HG03558 (cell line): ENCODE measurements at regions not wholly inside any gene's neighbourhood (a gene's known extent, or its start where the extent isn't known, plus 50 kb on each side); places are given as distances from the start of the nearest gene placed in this dataset.
"Not testable (repeated sequence)": the region's sequence is repeated elsewhere in the genome, so short reads cannot be mapped to it uniquely, and the experiment has no call there.

ENCODE experiments used
- ATAC-seq: cut with Tn5 transposase; IDR thresholded peaks from one replicate; pipeline ENCODE4 v1.9.1; 2021; ENCODE audit warnings: moderate number of reproducible peaks; ENCODE audit not compliant: unreplicated experiment; ENCODE audit errors: extremely low read depth

DNA sequence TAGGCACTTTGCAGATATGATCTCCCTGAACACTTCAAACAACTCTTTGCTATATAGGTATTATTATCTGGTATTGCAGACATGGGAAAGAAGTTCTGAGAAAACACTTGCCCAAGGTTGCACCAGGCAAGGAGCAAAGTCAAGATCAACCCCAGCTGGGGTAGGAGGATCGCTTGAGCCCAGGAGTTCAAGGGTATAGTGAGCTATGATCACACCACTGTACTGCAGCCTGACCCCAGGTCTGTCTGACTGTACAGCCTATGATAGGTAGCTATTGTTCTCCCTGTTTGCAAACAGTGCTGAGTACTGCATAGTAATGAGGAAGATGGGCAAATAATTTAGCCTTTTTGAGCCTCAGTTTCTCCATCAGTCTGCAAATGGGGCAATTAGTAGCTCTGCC, 60.5 kb upstream of the GRK3 start:
- not testable (repeated sequence) for ATAC-seq

DNA sequence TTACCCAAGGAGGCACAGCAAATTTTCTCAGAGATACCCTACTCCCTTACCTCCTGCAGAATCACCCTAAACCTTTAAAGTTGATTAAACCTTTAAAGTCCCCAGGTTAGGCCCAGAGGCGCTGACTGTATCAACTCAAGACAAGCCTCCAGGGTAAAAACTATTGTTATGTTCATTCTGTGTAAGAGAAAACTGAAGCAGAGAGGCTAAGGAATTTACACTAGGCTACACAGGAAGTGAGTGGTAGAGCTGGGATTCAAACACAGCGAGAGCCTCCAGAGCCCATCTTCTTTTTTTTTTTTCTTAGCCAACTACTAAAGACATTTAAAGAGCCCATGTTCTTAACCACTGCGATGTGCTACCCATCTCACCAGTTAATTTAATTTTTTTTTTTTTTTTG, 56.3 kb upstream of the GRK3 start:
- no peak for ATAC-seq

DNA sequence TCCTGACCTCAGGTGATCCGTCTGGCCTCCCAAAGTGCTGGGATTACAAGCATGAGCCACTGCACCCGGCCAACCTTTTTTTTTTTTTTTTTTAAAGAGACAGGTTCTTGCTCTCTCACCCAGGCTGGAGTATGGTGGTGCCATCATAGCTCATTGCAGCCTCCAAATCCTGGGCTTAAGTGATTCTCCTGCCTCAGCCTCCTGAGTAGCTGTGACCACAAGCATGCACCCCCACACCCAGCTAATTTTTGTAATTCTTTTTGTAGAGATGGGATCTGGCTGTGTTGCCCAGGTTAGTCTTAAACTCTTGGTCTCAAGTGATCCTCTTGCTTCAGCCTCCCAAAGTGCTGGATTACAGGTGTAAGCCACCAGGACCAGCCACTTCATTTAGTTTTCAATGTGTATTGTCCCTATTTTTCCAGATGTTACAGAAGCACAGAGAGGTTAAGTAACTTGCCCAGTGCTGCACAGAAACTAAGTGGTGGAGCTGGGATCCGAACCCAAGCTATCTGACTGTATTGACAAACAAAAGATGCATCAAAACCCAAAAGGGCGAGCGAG, 55.6 kb upstream of the GRK3 start:
- no peak for ATAC-seq

DNA sequence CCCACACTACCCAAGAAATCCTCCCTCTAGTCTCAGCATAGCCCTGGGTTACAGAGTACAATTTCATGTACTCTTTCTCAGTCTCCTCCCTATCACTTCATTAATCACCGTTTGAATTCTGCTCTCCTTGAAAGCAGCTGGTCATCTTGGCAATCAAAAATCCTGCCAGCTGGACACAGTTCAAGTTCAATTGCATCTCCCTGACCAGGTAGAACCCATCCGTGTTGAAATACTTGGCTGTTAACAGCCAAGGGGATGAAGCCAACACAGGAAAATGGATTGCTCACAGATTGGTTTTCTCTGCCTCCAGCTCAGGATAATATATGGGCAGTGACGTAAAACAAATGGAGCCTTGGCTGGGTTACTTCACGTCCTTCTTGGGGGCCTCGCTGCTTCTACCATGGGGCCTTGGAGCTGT, 55.1 kb upstream of the GRK3 start:
- ATAC-seq = no peak

- ATAC-seq = no peak
Observed at GRCh38 chr22:25510876-25511275, 53.6 kb upstream of the GRK3 start.

- no peak for ATAC-seq
Observed at GRCh38 chr22:25511725-25512124, 52.8 kb upstream of the GRK3 start.

DNA sequence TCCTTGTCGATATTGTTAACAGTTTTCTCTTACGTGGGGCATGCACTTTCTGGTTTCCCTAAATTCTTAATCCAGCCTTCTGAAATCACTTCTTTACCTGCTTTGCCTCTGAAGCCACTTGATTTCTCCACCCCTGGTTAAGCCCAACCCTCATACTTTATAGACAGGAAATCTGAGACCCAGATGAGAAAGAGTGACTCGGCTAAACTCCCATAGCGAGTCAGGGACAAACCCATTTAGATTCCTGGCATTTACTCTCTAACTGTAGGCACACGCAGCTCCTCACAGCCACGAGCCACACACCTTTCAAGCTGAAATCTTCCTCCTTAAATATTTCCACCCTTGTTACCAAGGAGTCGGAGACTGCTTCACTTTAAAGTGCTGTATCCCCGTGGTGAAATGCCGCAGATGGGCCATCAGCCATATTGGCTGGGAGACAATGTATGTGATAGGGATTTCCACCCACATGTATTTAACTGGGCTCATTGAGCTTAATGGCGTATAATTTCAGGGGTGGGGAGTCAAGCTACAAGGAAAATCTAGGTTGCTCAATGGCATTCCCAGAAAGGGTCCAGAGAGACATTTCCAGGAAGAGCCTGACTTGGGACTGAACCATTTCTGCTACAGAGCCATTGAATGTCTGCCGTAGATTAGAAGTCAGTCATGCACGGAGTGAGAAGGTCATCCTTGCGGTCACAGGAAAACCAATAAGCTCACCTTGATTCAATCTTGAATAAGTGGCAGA, 49.9 kb upstream of the GRK3 start:
- no peak for ATAC-seq
